H1 (cell line): ENCODE measurements at regions not wholly inside any gene's neighbourhood (a gene's known extent, or its start where the extent isn't known, plus 50 kb on each side); places are given as distances from the start of the nearest gene placed in this dataset.
"Not testable (repeated sequence)": the region's sequence is repeated elsewhere in the genome, so short reads cannot be mapped to it uniquely, and the experiment has no call there.

ENCODE experiments used
- CTCF ChIA-PET: fragments of 300-600 bp; sonication (Branson Sonifier 250); formaldehyde crosslinking; loops from one replicate; lab custom pipeline; 2021; ENCODE audit not compliant: partially characterized antibody; lab: Charles Lee
- POLR2A ChIA-PET: fragments of 300-600 bp; sonication (Branson Sonifier 250); formaldehyde crosslinking; loops from one replicate; lab custom pipeline; 2021; ENCODE audit warnings: inconsistent platforms; ENCODE audit not compliant: partially characterized antibody; lab: Charles Lee
- DNase-seq, 2 experiments: peaks; one replicate each; pipeline versions ENCODE4 v3.0.0 to v3.0.0-alpha.2; 2010 to 2022; ENCODE audit warnings: low spot score in 2 of 2, low read depth in 1 of 2, mixed read lengths in 1 of 2
- FAIRE-seq: peaks from 2 replicates; lab custom pipeline; 2011; peaks lifted over from hg19 to GRCh38; lab: Jason Lieb, UNC
- H2AFZ ChIP-seq: 2 replicates; pipeline ENCODE4 v1.8.1; 2012; ENCODE audit warnings: low read length, inconsistent platforms
- H2AK5ac ChIP-seq: 2 replicates; pipeline ENCODE4 v1.6.1; 2013; ENCODE audit warnings: low read depth, low read length
- H2BK120ac ChIP-seq: replicated peaks from 2 replicates; pipeline ENCODE3; 2013; ENCODE audit warnings: low read depth, low read length, inconsistent platforms
- H2BK12ac ChIP-seq: 2 replicates; pipeline ENCODE4 v1.6.1; 2013; ENCODE audit warnings: low read depth, low read length
- H2BK15ac ChIP-seq: 2 replicates; pipeline ENCODE4 v1.6.1; 2013; ENCODE audit warnings: low read length
- H2BK20ac ChIP-seq: 2 replicates; pipeline ENCODE4 v1.6.1; 2013; ENCODE audit warnings: low read length
- H2BK5ac ChIP-seq: 2 replicates; pipeline ENCODE4 v1.6.1; 2013; ENCODE audit warnings: low read depth, low read length
- H3K14ac ChIP-seq: 2 replicates; pipeline ENCODE4 v1.6.1; 2013; ENCODE audit warnings: inconsistent platforms; ENCODE audit not compliant: insufficient read length
- H3K18ac ChIP-seq: 2 replicates; pipeline ENCODE4 v1.6.1; 2013; ENCODE audit warnings: low read length; ENCODE audit errors: extremely low read depth
- H3K23ac ChIP-seq: 2 replicates; pipeline ENCODE4 v1.6.1; 2013; ENCODE audit warnings: inconsistent platforms; ENCODE audit not compliant: insufficient read length
- H3K23me2 ChIP-seq: 2 replicates; pipeline ENCODE4 v1.6.1; 2013; ENCODE audit warnings: low read depth, low read length
- H3K27ac ChIP-seq: 2 replicates; pipeline ENCODE4 v1.6.1; 2011; ENCODE audit warnings: low read depth, low read length, inconsistent platforms
- H3K27me3 ChIP-seq, 4 experiments: replicated peaks in 1 of 4; 1 replicate in 1 of 4; 2 replicates in 3 of 4; pipeline versions ENCODE4 v1.6.1 to v1.8.1; 2011 to 2013; ENCODE audit warnings: low read length in 3 of 4, mild to moderate bottlenecking in 3 of 4, inconsistent platforms in 2 of 4, mixed read lengths in 2 of 4, moderate library complexity in 1 of 4; ENCODE audit not compliant: control insufficient read depth in 3 of 4, insufficient read depth in 3 of 4; ENCODE audit errors: extremely low read depth in 1 of 4
- H3K36me3 ChIP-seq, 4 experiments: 2 replicates each; pipeline versions ENCODE4 v1.6.1 to v1.8.1; 2011 to 2013; ENCODE audit warnings: mild to moderate bottlenecking in 4 of 4, low read length in 3 of 4, moderate library complexity in 2 of 4, control low read depth in 1 of 4, inconsistent platforms in 1 of 4; ENCODE audit not compliant: insufficient read depth in 4 of 4, control insufficient read depth in 2 of 4
- H3K4ac ChIP-seq: replicated peaks from 2 replicates; pipeline ENCODE3; 2013; ENCODE audit warnings: low read length, low read depth, mixed read lengths, inconsistent platforms; ENCODE audit not compliant: insufficient read length
- H3K4me1 ChIP-seq, 4 experiments: replicated peaks in 1 of 4; 1 replicate in 1 of 4; 2 replicates in 3 of 4; pipeline versions ENCODE4 v1.6.1 to v1.8.1; 2011 to 2013; ENCODE audit warnings: low read length in 3 of 4, inconsistent platforms in 2 of 4, mixed read lengths in 1 of 4; ENCODE audit not compliant: insufficient read depth in 4 of 4, control insufficient read depth in 3 of 4
- H3K4me2 ChIP-seq, 2 experiments: 2 replicates each; pipeline versions ENCODE4 v1.6.1 to v1.8.1; 2011 to 2013; ENCODE audit warnings: low read depth in 2 of 2, low read length in 2 of 2, control low read depth in 1 of 2, inconsistent platforms in 1 of 2, mild to moderate bottlenecking in 1 of 2; ENCODE audit not compliant: insufficient read depth in 1 of 2
- H3K4me3 ChIP-seq, 4 experiments: fragments of 200-600, 300-600 bp in 1 of 4; sonication (generic), shearing (Covaris generic), sonication (Bioruptor Twin) in 1 of 4; 2 replicates each; pipeline versions ENCODE4 v1.5.1 to v1.8.1; 2011 to 2016; ENCODE audit warnings: low read length in 4 of 4, low read depth in 3 of 4, control low read depth in 2 of 4, inconsistent platforms in 2 of 4, mild to moderate bottlenecking in 2 of 4, mixed read lengths in 1 of 4, moderate library complexity in 1 of 4; ENCODE audit not compliant: insufficient read depth in 2 of 4; ENCODE audit errors: extremely low read depth in 1 of 4
- H3K56ac ChIP-seq: replicated peaks from 2 replicates; pipeline ENCODE3; 2013; ENCODE audit warnings: low read depth, mild to moderate bottlenecking, mixed read lengths, low read length, inconsistent platforms; ENCODE audit not compliant: insufficient read length
- H3K79me1 ChIP-seq: 2 replicates; pipeline ENCODE4 v1.6.1; 2013; ENCODE audit warnings: low read depth, low read length, control low read depth
- H3K79me2 ChIP-seq, 2 experiments: 2 replicates each; pipeline versions ENCODE4 v1.6.1 to v1.8.1; 2012 to 2013; ENCODE audit warnings: low read length in 2 of 2, mild to moderate bottlenecking in 2 of 2, inconsistent platforms in 1 of 2; ENCODE audit not compliant: insufficient read depth in 2 of 2, control insufficient read depth in 1 of 2
- H3K9ac ChIP-seq, 4 experiments: replicated peaks in 1 of 4; 1 replicate in 1 of 4; 2 replicates in 3 of 4; pipeline versions ENCODE4 v1.6.1 to v1.8.1; 2011 to 2013; ENCODE audit warnings: low read depth in 3 of 4, low read length in 3 of 4, control low read depth in 2 of 4, mild to moderate bottlenecking in 2 of 4, moderate library complexity in 2 of 4, inconsistent platforms in 1 of 4; ENCODE audit errors: extremely low read depth in 1 of 4
- H3K9me3 ChIP-seq, 2 experiments: 2 replicates each; pipeline versions ENCODE4 v1.6.1 to v1.8.1; 2012 to 2013; ENCODE audit warnings: mild to moderate bottlenecking in 2 of 2, moderate library complexity in 2 of 2, control low read depth in 1 of 2, inconsistent platforms in 1 of 2, low read depth in 1 of 2, low read length in 1 of 2, mixed read lengths in 1 of 2; ENCODE audit not compliant: insufficient read depth in 2 of 2
- H4K20me1 ChIP-seq, 2 experiments: replicated peaks in 1 of 2; 2 replicates each; pipeline versions ENCODE3 to v1.8.1; 2011 to 2013; ENCODE audit warnings: inconsistent platforms in 2 of 2, low read length in 2 of 2, mild to moderate bottlenecking in 1 of 2; ENCODE audit not compliant: insufficient read depth in 2 of 2, control insufficient read depth in 1 of 2
- H4K5ac ChIP-seq: 2 replicates; pipeline ENCODE4 v1.6.1; 2013; ENCODE audit warnings: low read length, low read depth, mixed read lengths, inconsistent platforms; ENCODE audit not compliant: insufficient read length
- H4K8ac ChIP-seq: 2 replicates; pipeline ENCODE4 v1.8.0; 2013; ENCODE audit warnings: mild to moderate bottlenecking, moderate library complexity, low read length, inconsistent platforms; ENCODE audit not compliant: insufficient read depth; ENCODE audit errors: extremely low read depth
- H4K91ac ChIP-seq: replicated peaks from 2 replicates; pipeline ENCODE3; 2013; ENCODE audit warnings: low read length, mixed read lengths, inconsistent platforms; ENCODE audit not compliant: insufficient read length
- WGBS, 2 experiments: shearing (Covaris generic) in 1 of 2; methylation state at CpG; one replicate each; pipeline versions ENCODE4 v1.1.6 to v1.1.7; 2013 to 2015; ENCODE audit warnings: low lambda C conversion rate in 2 of 2, mixed read lengths in 2 of 2, inconsistent platforms in 1 of 2, low coverage in 1 of 2, missing lambda C conversion rate in 1 of 2; ENCODE audit not compliant: insufficient replicate concordance in 2 of 2, insufficient coverage in 1 of 2, insufficient read length in 1 of 2; ENCODE audit errors: extremely low coverage in 1 of 2, missing lambda C conversion rate in 1 of 2; 5-methylcytosine and 5-hydroxymethylcytosine counted together

GRCh38 chr9:61571403-61572127, 381.7 kb downstream of the SPATA31A7 start:
- H3K36me3 ChIP-seq, H3K79me2 ChIP-seq, H3K18ac ChIP-seq, H2BK120ac ChIP-seq, H3K23ac ChIP-seq, H4K91ac ChIP-seq, H3K27me3 ChIP-seq, H3K4me2 ChIP-seq, H2BK12ac ChIP-seq, H2BK20ac ChIP-seq, H3K4ac ChIP-seq, H4K20me1 ChIP-seq, H3K4me3 ChIP-seq, H3K56ac ChIP-seq, H2AK5ac ChIP-seq, H2BK5ac ChIP-seq, H4K5ac ChIP-seq, FAIRE-seq, H4K8ac ChIP-seq, H2AFZ ChIP-seq, POLR2A ChIA-PET, DNase-seq, H3K4me1 ChIP-seq, H3K9ac ChIP-seq, H3K14ac ChIP-seq, H2BK15ac ChIP-seq, H3K27ac ChIP-seq, CTCF ChIA-PET, H3K79me1 ChIP-seq, H3K23me2 ChIP-seq: not testable (repeated sequence)
- 81% methylated on average over 6 of the region's 10 CpGs; no CpG with 5 or more reads in 1 of the 2 experiments for WGBS, 2 experiments
- H3K9me3 ChIP-seq = peaks cover 0 to 13% of the 10 kb centered on the region in 2 experiments; a peak in 2 of 4 replicates

GRCh38 chr9:61572364-61572763, 382.5 kb downstream of the SPATA31A7 start:
- H2AFZ ChIP-seq, H3K23me2 ChIP-seq, H3K18ac ChIP-seq, FAIRE-seq, H3K36me3 ChIP-seq, H3K27ac ChIP-seq, H3K79me2 ChIP-seq, POLR2A ChIA-PET, H3K14ac ChIP-seq, H3K4me2 ChIP-seq, H3K4me1 ChIP-seq, H2BK15ac ChIP-seq, H2BK120ac ChIP-seq, H2BK5ac ChIP-seq, H2BK20ac ChIP-seq, H3K79me1 ChIP-seq, H4K8ac ChIP-seq, H3K4ac ChIP-seq, H2AK5ac ChIP-seq, H3K27me3 ChIP-seq, H4K20me1 ChIP-seq, H4K91ac ChIP-seq, DNase-seq, H3K23ac ChIP-seq, H2BK12ac ChIP-seq, H3K4me3 ChIP-seq, CTCF ChIA-PET, H3K56ac ChIP-seq, H3K9ac ChIP-seq, H4K5ac ChIP-seq: not testable (repeated sequence)
- WGBS, 2 experiments = no CpG with 5 or more reads among the region's 16 CpGs
- H3K9me3 ChIP-seq = peaks cover 0 to 13% of the 10 kb centered on the region in 2 experiments; a peak in 2 of 4 replicates
